ENCODE measurements at regions not wholly inside any gene's neighbourhood (a gene's known extent, or its start where the extent isn't known, plus 50 kb on each side); places are given as distances from the start of the nearest gene placed in this dataset.

DNA sequence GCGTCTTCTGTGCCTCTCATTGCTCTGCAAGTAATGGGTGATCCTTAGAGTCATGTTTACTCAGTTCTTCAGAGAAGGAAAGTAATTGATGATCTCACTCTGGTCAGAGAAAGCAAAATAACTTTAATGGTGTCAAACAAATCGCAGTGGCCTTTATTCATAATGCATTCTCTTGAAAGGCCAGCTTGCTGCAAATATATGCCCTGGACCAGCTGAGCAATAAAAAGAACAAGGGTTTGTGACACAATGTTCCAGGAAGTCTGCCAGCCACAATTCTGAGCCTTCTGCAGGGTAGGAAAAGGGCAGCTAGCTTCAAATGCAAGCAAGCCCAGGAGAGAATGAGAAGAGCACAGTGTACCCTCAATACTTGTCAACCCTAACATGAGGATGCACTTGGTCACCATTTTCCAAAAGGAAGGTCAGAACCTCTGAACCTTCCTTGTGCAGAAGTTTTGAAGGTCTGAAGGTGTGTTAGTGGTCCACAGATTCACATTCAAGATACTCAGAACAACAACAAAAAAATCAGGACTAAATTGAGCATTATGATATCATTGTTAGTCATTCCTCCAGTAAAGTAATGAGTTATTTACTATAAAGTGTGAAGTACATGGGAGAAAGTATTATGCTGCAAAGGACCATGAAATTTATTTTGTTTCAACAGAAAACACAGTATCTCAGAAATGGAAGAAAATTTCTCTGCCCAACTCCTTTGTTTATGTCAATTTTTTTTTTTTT is 355.6 kb downstream of the PAX3 start:
- no peak for TF ChIP-seq CTCF (IDR thresholded peaks at IDR 0.05; ENCODE audit: control extremely low read depth, extremely low read depth)
- no peaks in the 10 kb centered on the region for H3K9me3 ChIP-seq (ENCODE audit: control insufficient read depth in 4 of 4, insufficient read depth in 3 of 4, low read length in 3 of 4)
- no peaks in the 10 kb centered on the region for H3K4me1 ChIP-seq (ENCODE audit: control insufficient read depth in 5 of 5, insufficient read depth in 5 of 5, low read length in 5 of 5)
- no peak overlapping the region for H3K9ac ChIP-seq (ENCODE audit: insufficient read depth in 1 of 2, low read length in 2 of 2)
- peak; percentile 70 for ATAC-seq (ENCODE audit: insufficient read depth, low FRiP score)
- H3K4me3 ChIP-seq, result no peak overlapping the region
- 47 to 72% methylated on average over 2 of the region's 2 CpGs for WGBS, 2 donors
- H3K36me3 ChIP-seq (ENCODE audit: control insufficient read depth in 4 of 4, insufficient read depth in 4 of 4, low read length in 4 of 4), result no peaks in the 10 kb centered on the region
- DNase-seq, result peak; percentile 14 to 44 (median 19)
- no peak overlapping the region for H3K27ac ChIP-seq (ENCODE audit: low read depth in 1 of 2, low read length in 1 of 2)
- H3K27me3 ChIP-seq (ENCODE audit: control insufficient read depth in 3 of 3, insufficient read depth in 3 of 3, low read length in 2 of 3), result no peaks in the 10 kb centered on the region

DNA sequence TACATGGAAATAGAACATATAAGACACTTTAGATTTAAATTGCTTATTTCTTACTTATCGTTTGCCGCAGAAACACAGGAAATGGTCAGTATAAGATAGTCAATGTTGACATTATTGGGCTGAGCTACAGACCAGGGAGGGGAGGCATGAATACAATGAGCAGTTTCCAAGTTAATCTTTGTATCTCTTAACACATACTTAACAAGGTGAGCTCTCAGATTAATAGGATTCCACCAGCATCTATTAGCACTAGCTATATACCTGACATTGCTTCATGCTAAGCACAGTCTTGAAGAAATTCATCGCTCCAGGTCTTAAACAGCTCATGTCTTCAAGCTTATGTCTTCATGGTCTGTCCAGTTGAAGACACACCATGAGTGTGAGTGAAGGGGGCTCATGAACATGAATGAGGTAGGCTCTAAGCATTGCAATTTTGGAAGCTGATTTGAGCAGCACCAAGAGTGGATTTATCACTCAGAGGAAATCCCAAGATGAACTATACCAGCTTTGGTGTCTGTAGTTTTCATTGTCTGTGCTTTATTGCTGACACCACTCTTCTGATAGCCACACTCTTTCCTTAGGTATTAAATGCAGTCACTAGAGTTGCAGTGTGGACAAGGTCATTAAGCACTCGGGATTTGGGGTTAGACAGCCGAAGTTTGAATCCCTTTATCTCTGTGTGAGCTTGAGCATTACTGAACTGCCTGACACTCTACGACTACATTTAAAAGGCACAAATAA is 359.3 kb upstream of the EPHA4 start:
- 81 to 85% methylated on average over 6 of the region's 6 CpGs for WGBS, 2 donors

DNA sequence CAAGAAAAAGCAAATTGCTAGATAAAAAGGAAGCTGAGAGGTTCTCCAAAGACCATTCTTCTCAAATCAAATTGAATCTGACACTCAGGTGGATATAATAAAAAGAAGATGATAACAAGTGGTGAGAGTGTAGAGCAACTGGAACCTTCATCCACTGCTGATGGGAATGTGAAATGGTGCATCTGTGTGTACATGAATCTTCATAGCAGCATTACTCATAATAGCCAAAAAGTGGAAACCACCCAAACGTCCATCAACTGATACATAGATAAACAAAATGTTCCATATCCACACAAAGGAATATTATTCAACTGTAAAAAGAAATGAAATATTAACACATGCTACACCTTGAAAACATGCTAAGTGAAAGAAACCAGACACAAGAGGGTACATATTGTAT is 357.2 kb upstream of the EPHA4 start:
- H3K36me3 ChIP-seq (ENCODE audit: control insufficient read depth in 4 of 4, insufficient read depth in 4 of 4, low read length in 4 of 4), result no peaks in the 10 kb centered on the region
- H3K9me3 ChIP-seq (ENCODE audit: control insufficient read depth in 4 of 4, insufficient read depth in 3 of 4, low read length in 3 of 4), result no peaks in the 10 kb centered on the region
- ATAC-seq (ENCODE audit: insufficient read depth, low FRiP score), result no peak
- no peak for DNase-seq
- 30 to 58% methylated on average over 1 of the region's 1 CpG for WGBS, 2 donors
- H3K4me1 ChIP-seq (ENCODE audit: control insufficient read depth in 5 of 5, insufficient read depth in 5 of 5, low read length in 5 of 5), result no peaks in the 10 kb centered on the region
- no peak overlapping the region for H3K9ac ChIP-seq (ENCODE audit: insufficient read depth in 1 of 2, low read length in 2 of 2)
- H3K4me3 ChIP-seq, result no peak overlapping the region
- H3K27me3 ChIP-seq (ENCODE audit: control insufficient read depth in 3 of 3, insufficient read depth in 3 of 3, low read length in 2 of 3), result no peaks in the 10 kb centered on the region
- no peak for TF ChIP-seq CTCF (IDR thresholded peaks at IDR 0.05; ENCODE audit: control extremely low read depth, extremely low read depth)
- no peak overlapping the region for H3K27ac ChIP-seq (ENCODE audit: low read depth in 1 of 2, low read length in 1 of 2)

More for the DNA sequence above, 359.3 kb upstream of the EPHA4 start:
- no peaks in the 10 kb centered on the region for H3K4me1 ChIP-seq (ENCODE audit: control insufficient read depth in 5 of 5, insufficient read depth in 5 of 5, low read length in 5 of 5)
- ATAC-seq (ENCODE audit: insufficient read depth, low FRiP score) (no peak), DNase-seq (no peak)
- H3K9ac ChIP-seq (ENCODE audit: insufficient read depth in 1 of 2, low read length in 2 of 2), result no peak overlapping the region
- no peak overlapping the region for H3K4me3 ChIP-seq
- H3K27me3 ChIP-seq (ENCODE audit: control insufficient read depth in 3 of 3, insufficient read depth in 3 of 3, low read length in 2 of 3), result no peaks in the 10 kb centered on the region
- H3K9me3 ChIP-seq (ENCODE audit: control insufficient read depth in 4 of 4, insufficient read depth in 3 of 4, low read length in 3 of 4), result no peaks in the 10 kb centered on the region
- no peak overlapping the region for H3K27ac ChIP-seq (ENCODE audit: low read depth in 1 of 2, low read length in 1 of 2)
- H3K36me3 ChIP-seq (ENCODE audit: control insufficient read depth in 4 of 4, insufficient read depth in 4 of 4, low read length in 4 of 4), result no peaks in the 10 kb centered on the region
- TF ChIP-seq CTCF (IDR thresholded peaks at IDR 0.05; ENCODE audit: control extremely low read depth, extremely low read depth), result no peak

Data from lung (tissue), 11 donors.